Liver (tissue), 8 donors: ENCODE measurements at regions not wholly inside any gene's neighbourhood (a gene's known extent, or its start where the extent isn't known, plus 50 kb on each side); places are given as distances from the start of the nearest gene placed in this dataset.

Source experiments
- DNase-seq: peaks from one replicate; pipeline ENCODE4 v3.0.0-alpha.2; 2017; ENCODE audit warnings: low spot score
- H3K27ac ChIP-seq, 2 donors: one replicate each; pipeline ENCODE4 v1.7.0; 2013; ENCODE audit warnings: inconsistent platforms in 2 of 2, low read length in 2 of 2, control low read depth in 1 of 2, low read depth in 1 of 2, mild to moderate bottlenecking in 1 of 2
- H3K27me3 ChIP-seq, 4 donors: one replicate each; pipeline versions ENCODE4 v1.6.1 to v1.7.0; 2013; ENCODE audit warnings: low read length in 3 of 4, inconsistent platforms in 1 of 4, mild to moderate bottlenecking in 1 of 4, moderate library complexity in 1 of 4; ENCODE audit not compliant: control insufficient read depth in 4 of 4, insufficient read depth in 4 of 4
- H3K36me3 ChIP-seq, 4 donors: one replicate each; pipeline versions ENCODE4 v1.6.1 to v1.7.0; 2013; ENCODE audit warnings: low read length in 3 of 4, mild to moderate bottlenecking in 3 of 4, low read depth in 1 of 4, moderate library complexity in 1 of 4; ENCODE audit not compliant: control insufficient read depth in 4 of 4, insufficient read depth in 3 of 4
- H3K4me1 ChIP-seq, 4 donors: one replicate each; pipeline versions ENCODE4 v1.6.1 to v1.7.0; 2013; ENCODE audit warnings: low read length in 3 of 4, mild to moderate bottlenecking in 3 of 4, moderate library complexity in 1 of 4; ENCODE audit not compliant: control insufficient read depth in 4 of 4, insufficient read depth in 4 of 4
- H3K4me3 ChIP-seq, 3 donors: one replicate each; pipeline versions ENCODE4 v1.6.1 to v1.7.0; 2013; ENCODE audit warnings: low read length in 3 of 3, control low read depth in 1 of 3, low read depth in 1 of 3, mild to moderate bottlenecking in 1 of 3
- H3K9ac ChIP-seq, 2 donors: one replicate each; pipeline ENCODE4 v1.7.0; 2013; ENCODE audit warnings: low read length in 2 of 2, mild to moderate bottlenecking in 2 of 2, moderate library complexity in 2 of 2, control low read depth in 1 of 2, low read depth in 1 of 2
- H3K9me3 ChIP-seq, 4 donors: one replicate each; pipeline versions ENCODE4 v1.6.1 to v1.7.0; 2013; ENCODE audit warnings: low read length in 3 of 4; ENCODE audit not compliant: control insufficient read depth in 4 of 4
- EGR1 ChIP-seq, 2 donors: IDR thresholded peaks; 2 replicates each; pipeline ENCODE4 v1.6.1; 2016 to 2018; ENCODE audit warnings: antibody characterized with exemption in 2 of 2, low read depth in 2 of 2
- FOXA1 ChIP-seq: IDR thresholded peaks from 2 replicates; pipeline ENCODE4 v1.6.1; 2016; ENCODE audit warnings: antibody characterized with exemption
- FOXA2 ChIP-seq: IDR thresholded peaks from 2 replicates; pipeline ENCODE4 v1.6.1; 2016; ENCODE audit warnings: antibody characterized with exemption
- GABPA ChIP-seq, 2 donors: IDR thresholded peaks in 1 of 2; conservative IDR thresholded peaks in 1 of 2; 2 replicates each; pipeline ENCODE4 v1.6.1; 2016; ENCODE audit warnings: antibody characterized with exemption in 2 of 2, mild to moderate bottlenecking in 1 of 2, moderate library complexity in 1 of 2
- HNF4A ChIP-seq, 2 donors: conservative IDR thresholded peaks; 2 replicates each; pipeline ENCODE4 v1.6.1; 2016; ENCODE audit warnings: antibody characterized with exemption in 2 of 2, mild to moderate bottlenecking in 2 of 2
- HNF4G ChIP-seq: IDR thresholded peaks from 2 replicates; pipeline ENCODE4 v1.6.1; 2016; ENCODE audit warnings: antibody characterized with exemption
- JUND ChIP-seq, 2 donors: IDR thresholded peaks; 2 replicates each; pipeline ENCODE4 v1.6.1; 2016; ENCODE audit warnings: antibody characterized with exemption in 2 of 2
- NR2F2 ChIP-seq: IDR thresholded peaks from 2 replicates; pipeline ENCODE4 v1.6.1; 2016; ENCODE audit warnings: antibody characterized with exemption
- RAD21 ChIP-seq, 2 donors: IDR thresholded peaks; 2 replicates each; pipeline ENCODE4 v1.6.1; 2016; ENCODE audit warnings: antibody characterized with exemption in 2 of 2, mild to moderate bottlenecking in 2 of 2
- RXRA ChIP-seq, 2 donors: IDR thresholded peaks; 2 replicates each; pipeline ENCODE4 v1.6.1; 2017 to 2018; ENCODE audit warnings: antibody characterized with exemption in 2 of 2, mild to moderate bottlenecking in 1 of 2
- SP1 ChIP-seq: IDR thresholded peaks from 2 replicates; pipeline ENCODE4 v1.6.1; 2018; ENCODE audit warnings: antibody characterized with exemption, mild to moderate bottlenecking
- TAF1 ChIP-seq: conservative IDR thresholded peaks from 2 replicates; pipeline ENCODE4 v1.6.1; 2016; ENCODE audit warnings: antibody characterized with exemption, mild to moderate bottlenecking
- YY1 ChIP-seq: IDR thresholded peaks from 2 replicates; pipeline ENCODE4 v1.6.1; 2016; ENCODE audit warnings: antibody characterized with exemption, mild to moderate bottlenecking
- WGBS: extraction: QIAGEN DNeasy Blood & Tissue Kit; methylation state at CpG from one replicate; pipeline ENCODE4 v1.1.7; 2013; 5-methylcytosine and 5-hydroxymethylcytosine counted together
- TF ChIP-seq, protein P1 (sequence below): IDR thresholded peaks from 2 replicates; pipeline ENCODE4 v1.6.1; 2016; ENCODE audit warnings: antibody characterized with exemption
- TF ChIP-seq, protein P2 (sequence below): IDR thresholded peaks from 2 replicates; pipeline ENCODE4 v1.6.1; 2016; ENCODE audit warnings: antibody characterized with exemption
- TF ChIP-seq, protein P3 (sequence below): IDR thresholded peaks from 2 replicates; pipeline ENCODE4 v1.6.1; 2016; ENCODE audit warnings: antibody characterized with exemption, mild to moderate bottlenecking
- TF ChIP-seq, protein P4 (sequence below): IDR thresholded peaks from 2 replicates; pipeline ENCODE4 v1.6.1; 2016; ENCODE audit warnings: antibody characterized with exemption
- TF ChIP-seq, protein P5 (sequence below): fragments of 150-350 bp; IDR thresholded peaks from 2 replicates; pipeline ENCODE4 v1.5.1; 2017; ENCODE audit warnings: improper control_type of control experiment, low read depth, low read length; ENCODE audit not compliant: missing input control
- donor health status: healthy.
- donor health status: healthy.
- donor health status: healthy.
- donor health status: healthy.
- donor health status: healthy.

DNA sequence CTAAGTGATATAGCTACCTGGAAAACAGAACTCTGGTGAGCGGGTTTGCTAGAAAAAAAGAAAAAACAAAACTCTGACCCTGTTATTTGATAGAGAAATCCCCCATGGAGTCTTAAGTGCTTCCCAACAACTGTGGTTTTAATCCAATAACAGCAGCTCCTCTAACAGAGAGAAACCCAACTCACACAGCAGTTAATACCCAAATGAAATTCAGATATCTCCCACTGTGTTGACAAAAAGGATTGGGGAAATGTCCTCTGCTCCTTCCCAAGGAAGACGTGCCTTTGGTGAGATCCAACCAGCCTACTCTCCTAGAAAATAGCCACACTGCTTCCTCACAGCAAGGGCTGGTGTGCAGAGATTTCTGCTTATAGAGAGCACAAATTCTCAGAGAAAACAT is 200.4 kb upstream of the FBXL4 start:
- H3K9me3 ChIP-seq: no peaks in the 10 kb centered on the region
- H3K36me3 ChIP-seq: no peaks in the 10 kb centered on the region
- H3K27me3 ChIP-seq: no peaks in the 10 kb centered on the region
- H3K4me1 ChIP-seq: peaks cover 0 to 11% (median 6%) of the 10 kb centered on the region in 4 donors
- TF ChIP-seq, protein P1, sequence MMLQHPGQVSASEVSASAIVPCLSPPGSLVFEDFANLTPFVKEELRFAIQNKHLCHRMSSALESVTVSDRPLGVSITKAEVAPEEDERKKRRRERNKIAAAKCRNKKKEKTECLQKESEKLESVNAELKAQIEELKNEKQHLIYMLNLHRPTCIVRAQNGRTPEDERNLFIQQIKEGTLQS: no peak
- no peak overlapping the region for H3K9ac ChIP-seq
- H3K27ac ChIP-seq: no peak overlapping the region
- DNase-seq: no peak
- H3K4me3 ChIP-seq: no peak overlapping the region
- WGBS: 85% methylated on average over 2 of the region's 2 CpGs

DNA sequence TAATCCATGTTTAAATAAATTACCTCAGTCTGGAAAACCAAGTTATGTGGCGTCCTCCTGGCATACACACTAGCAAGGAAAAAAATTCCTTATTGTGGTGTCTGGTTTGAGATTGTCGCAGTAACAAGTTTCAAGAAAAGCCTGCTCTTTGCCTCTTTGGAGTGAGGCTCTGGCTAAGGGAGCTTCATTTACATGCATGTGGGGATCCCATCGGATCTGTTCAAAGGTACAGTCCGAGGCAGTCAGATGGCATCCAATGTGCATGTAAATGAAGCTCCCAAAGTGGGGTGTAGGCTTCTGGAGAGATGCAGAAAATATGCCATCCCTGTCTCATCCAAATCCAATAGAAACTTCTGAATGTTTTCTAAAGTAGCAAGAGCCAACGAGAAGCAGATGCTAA is 199.5 kb upstream of the FBXL4 start:
- Histone ChIP-seq H3K4me3 (no peak overlapping the region), H3K4me1 (peaks cover 0 to 14% (median 7%) of the 10 kb centered on the region in 4 donors), H3K9ac (no peak overlapping the region), H3K27ac (no peak overlapping the region), H3K36me3 (no peaks in the 10 kb centered on the region), H3K9me3 (no peaks in the 10 kb centered on the region), H3K27me3 (no peaks in the 10 kb centered on the region)
- no peak for DNase-seq
- TF ChIP-seq TAF1: no peak
- TF ChIP-seq, protein P1: no peak
- TF ChIP-seq JUND (IDR thresholded peaks at IDR 0.05): no peak
- no peak for TF ChIP-seq HNF4A (conservative IDR thresholded peaks at IDR 0.05)
- TF ChIP-seq SP1: no peak
- TF ChIP-seq EGR1 (IDR thresholded peaks at IDR 0.05; ENCODE audit: low read depth in 2 of 2): no peak
- no peak for TF ChIP-seq FOXA1
- TF ChIP-seq, protein P2, sequence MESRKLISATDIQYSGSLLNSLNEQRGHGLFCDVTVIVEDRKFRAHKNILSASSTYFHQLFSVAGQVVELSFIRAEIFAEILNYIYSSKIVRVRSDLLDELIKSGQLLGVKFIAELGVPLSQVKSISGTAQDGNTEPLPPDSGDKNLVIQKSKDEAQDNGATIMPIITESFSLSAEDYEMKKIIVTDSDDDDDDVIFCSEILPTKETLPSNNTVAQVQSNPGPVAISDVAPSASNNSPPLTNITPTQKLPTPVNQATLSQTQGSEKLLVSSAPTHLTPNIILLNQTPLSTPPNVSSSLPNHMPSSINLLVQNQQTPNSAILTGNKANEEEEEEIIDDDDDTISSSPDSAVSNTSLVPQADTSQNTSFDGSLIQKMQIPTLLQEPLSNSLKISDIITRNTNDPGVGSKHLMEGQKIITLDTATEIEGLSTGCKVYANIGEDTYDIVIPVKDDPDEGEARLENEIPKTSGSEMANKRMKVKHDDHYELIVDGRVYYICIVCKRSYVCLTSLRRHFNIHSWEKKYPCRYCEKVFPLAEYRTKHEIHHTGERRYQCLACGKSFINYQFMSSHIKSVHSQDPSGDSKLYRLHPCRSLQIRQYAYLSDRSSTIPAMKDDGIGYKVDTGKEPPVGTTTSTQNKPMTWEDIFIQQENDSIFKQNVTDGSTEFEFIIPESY: no peak
- TF ChIP-seq RXRA (IDR thresholded peaks at IDR 0.05): no peak
- no peak for TF ChIP-seq NR2F2
- no peak for TF ChIP-seq FOXA2
- TF ChIP-seq, protein P3, sequence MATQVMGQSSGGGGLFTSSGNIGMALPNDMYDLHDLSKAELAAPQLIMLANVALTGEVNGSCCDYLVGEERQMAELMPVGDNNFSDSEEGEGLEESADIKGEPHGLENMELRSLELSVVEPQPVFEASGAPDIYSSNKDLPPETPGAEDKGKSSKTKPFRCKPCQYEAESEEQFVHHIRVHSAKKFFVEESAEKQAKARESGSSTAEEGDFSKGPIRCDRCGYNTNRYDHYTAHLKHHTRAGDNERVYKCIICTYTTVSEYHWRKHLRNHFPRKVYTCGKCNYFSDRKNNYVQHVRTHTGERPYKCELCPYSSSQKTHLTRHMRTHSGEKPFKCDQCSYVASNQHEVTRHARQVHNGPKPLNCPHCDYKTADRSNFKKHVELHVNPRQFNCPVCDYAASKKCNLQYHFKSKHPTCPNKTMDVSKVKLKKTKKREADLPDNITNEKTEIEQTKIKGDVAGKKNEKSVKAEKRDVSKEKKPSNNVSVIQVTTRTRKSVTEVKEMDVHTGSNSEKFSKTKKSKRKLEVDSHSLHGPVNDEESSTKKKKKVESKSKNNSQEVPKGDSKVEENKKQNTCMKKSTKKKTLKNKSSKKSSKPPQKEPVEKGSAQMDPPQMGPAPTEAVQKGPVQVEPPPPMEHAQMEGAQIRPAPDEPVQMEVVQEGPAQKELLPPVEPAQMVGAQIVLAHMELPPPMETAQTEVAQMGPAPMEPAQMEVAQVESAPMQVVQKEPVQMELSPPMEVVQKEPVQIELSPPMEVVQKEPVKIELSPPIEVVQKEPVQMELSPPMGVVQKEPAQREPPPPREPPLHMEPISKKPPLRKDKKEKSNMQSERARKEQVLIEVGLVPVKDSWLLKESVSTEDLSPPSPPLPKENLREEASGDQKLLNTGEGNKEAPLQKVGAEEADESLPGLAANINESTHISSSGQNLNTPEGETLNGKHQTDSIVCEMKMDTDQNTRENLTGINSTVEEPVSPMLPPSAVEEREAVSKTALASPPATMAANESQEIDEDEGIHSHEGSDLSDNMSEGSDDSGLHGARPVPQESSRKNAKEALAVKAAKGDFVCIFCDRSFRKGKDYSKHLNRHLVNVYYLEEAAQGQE: no peak
- TF ChIP-seq, protein P4, sequence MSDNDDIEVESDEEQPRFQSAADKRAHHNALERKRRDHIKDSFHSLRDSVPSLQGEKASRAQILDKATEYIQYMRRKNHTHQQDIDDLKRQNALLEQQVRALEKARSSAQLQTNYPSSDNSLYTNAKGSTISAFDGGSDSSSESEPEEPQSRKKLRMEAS: no peak
- TF ChIP-seq RAD21 (IDR thresholded peaks at IDR 0.05): no peak
- TF ChIP-seq, protein P5, sequence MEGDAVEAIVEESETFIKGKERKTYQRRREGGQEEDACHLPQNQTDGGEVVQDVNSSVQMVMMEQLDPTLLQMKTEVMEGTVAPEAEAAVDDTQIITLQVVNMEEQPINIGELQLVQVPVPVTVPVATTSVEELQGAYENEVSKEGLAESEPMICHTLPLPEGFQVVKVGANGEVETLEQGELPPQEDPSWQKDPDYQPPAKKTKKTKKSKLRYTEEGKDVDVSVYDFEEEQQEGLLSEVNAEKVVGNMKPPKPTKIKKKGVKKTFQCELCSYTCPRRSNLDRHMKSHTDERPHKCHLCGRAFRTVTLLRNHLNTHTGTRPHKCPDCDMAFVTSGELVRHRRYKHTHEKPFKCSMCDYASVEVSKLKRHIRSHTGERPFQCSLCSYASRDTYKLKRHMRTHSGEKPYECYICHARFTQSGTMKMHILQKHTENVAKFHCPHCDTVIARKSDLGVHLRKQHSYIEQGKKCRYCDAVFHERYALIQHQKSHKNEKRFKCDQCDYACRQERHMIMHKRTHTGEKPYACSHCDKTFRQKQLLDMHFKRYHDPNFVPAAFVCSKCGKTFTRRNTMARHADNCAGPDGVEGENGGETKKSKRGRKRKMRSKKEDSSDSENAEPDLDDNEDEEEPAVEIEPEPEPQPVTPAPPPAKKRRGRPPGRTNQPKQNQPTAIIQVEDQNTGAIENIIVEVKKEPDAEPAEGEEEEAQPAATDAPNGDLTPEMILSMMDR: no peak
- TF ChIP-seq GABPA (IDR thresholded peaks at IDR 0.05 in 1 of 2, conservative IDR thresholded peaks at IDR 0.05 in 1 of 2): no peak
- TF ChIP-seq HNF4G: no peak
- TF ChIP-seq YY1: no peak
- WGBS: 82% methylated on average over 5 of the region's 5 CpGs
